IMR-90 (cell line): ENCODE measurements at regions not wholly inside any gene's neighbourhood (a gene's known extent, or its start where the extent isn't known, plus 50 kb on each side); places are given as distances from the start of the nearest gene placed in this dataset.

Experiments
- ATAC-seq: fragments of 200-7000 bp; cut with Tn5 transposase; 2 replicates; pipeline ENCODE4 v1.9.1; 2020; ENCODE audit warnings: low read depth, mild to moderate bottlenecking, moderate library complexity
- BruUV-seq: library from RNA; stranded (reverse); fragments of 400-500 nt; replicated peaks from 2 replicates; lab custom pipeline; 2021; lab: Mats Ljungman, UMichigan
- CTCF ChIA-PET: fragments of 300-600 bp; formaldehyde crosslinking; extraction: SDS; loops from one replicate; lab custom pipeline; 2021; ENCODE audit warnings: antibody characterized with exemption; lab: Yijun Ruan, JAX
- POLR2A ChIA-PET: fragments of 300-600 bp; sonication (Branson Sonifier 250); formaldehyde crosslinking; loops from one replicate; lab custom pipeline; 2022; ENCODE audit warnings: antibody characterized with exemption; ENCODE audit not compliant: unreplicated experiment; lab: Charles Lee
- DNase-seq: peaks from one replicate; pipeline ENCODE4 v3.0.0; 2013
- H2AFZ ChIP-seq: replicated peaks from 2 replicates; pipeline ENCODE3; 2013; ENCODE audit warnings: low read length, mild to moderate bottlenecking; ENCODE audit not compliant: poor library complexity
- H2AK5ac ChIP-seq: 2 replicates; pipeline ENCODE4 v1.6.1; 2013; ENCODE audit warnings: low read depth, low read length, inconsistent platforms
- H2AK9ac ChIP-seq: replicated peaks from 2 replicates; pipeline ENCODE3; 2013; ENCODE audit warnings: mild to moderate bottlenecking, low read depth, low read length, moderate library complexity; ENCODE audit not compliant: poor library complexity
- H2BK120ac ChIP-seq: 2 replicates; pipeline ENCODE4 v1.6.1; 2013; ENCODE audit warnings: low read depth, low read length, inconsistent platforms
- H2BK15ac ChIP-seq: 3 replicates; pipeline ENCODE4 v1.6.1; 2013; ENCODE audit warnings: low read depth, low read length, inconsistent platforms
- H2BK20ac ChIP-seq: 2 replicates; pipeline ENCODE4 v1.6.1; 2013; ENCODE audit warnings: low read depth, mild to moderate bottlenecking, inconsistent platforms, low read length, moderate library complexity
- H2BK5ac ChIP-seq: 2 replicates; pipeline ENCODE4 v1.6.1; 2013; ENCODE audit warnings: mild to moderate bottlenecking, low read depth, low read length, inconsistent platforms; ENCODE audit not compliant: poor library complexity, severe bottlenecking
- H3K14ac ChIP-seq: replicated peaks from 2 replicates; pipeline ENCODE4 v1.6.1; 2013; ENCODE audit warnings: low read depth, low read length, inconsistent platforms
- H3K18ac ChIP-seq: 2 replicates; pipeline ENCODE4 v1.6.1; 2013; ENCODE audit warnings: low read depth, low read length, control low read depth
- H3K23ac ChIP-seq: 2 replicates; pipeline ENCODE4 v1.6.1; 2013; ENCODE audit warnings: low read depth, low read length, inconsistent platforms
- H3K27ac ChIP-seq: 2 replicates; pipeline ENCODE4 v1.5.1; 2013; ENCODE audit warnings: mild to moderate bottlenecking, control low read depth, low read length; ENCODE audit not compliant: insufficient read depth
- H3K27me3 ChIP-seq: 2 replicates; pipeline ENCODE4 v1.6.1; 2013; ENCODE audit warnings: low read length; ENCODE audit not compliant: control insufficient read depth, insufficient read depth
- H3K36me3 ChIP-seq: 2 replicates; pipeline ENCODE4 v1.6.1; 2013; ENCODE audit warnings: low read length, mixed read lengths; ENCODE audit not compliant: control insufficient read depth, insufficient read depth
- H3K4ac ChIP-seq: 2 replicates; pipeline ENCODE4 v1.6.1; 2013; ENCODE audit warnings: low read depth, low read length, inconsistent platforms
- H3K4me1 ChIP-seq: 2 replicates; pipeline ENCODE4 v1.6.1; 2013; ENCODE audit warnings: low read length, mixed read lengths; ENCODE audit not compliant: control insufficient read depth, insufficient read depth
- H3K4me2 ChIP-seq: 2 replicates; pipeline ENCODE4 v1.6.1; 2013; ENCODE audit warnings: low read depth, mild to moderate bottlenecking, control low read depth, low read length, moderate library complexity
- H3K4me3 ChIP-seq: 2 replicates; pipeline ENCODE4 v1.5.1; 2013; ENCODE audit warnings: low read depth, mild to moderate bottlenecking, control low read depth, low read length, moderate library complexity; ENCODE audit not compliant: insufficient read depth
- H3K56ac ChIP-seq: 2 replicates; pipeline ENCODE4 v1.6.1; 2013; ENCODE audit warnings: low read length, inconsistent platforms; ENCODE audit not compliant: insufficient read depth; ENCODE audit errors: extremely low read depth
- H3K79me1 ChIP-seq, 2 experiments: 2 replicates each; pipeline ENCODE4 v1.6.1; 2013; ENCODE audit warnings: low read length in 2 of 2, inconsistent platforms in 1 of 2, low read depth in 1 of 2
- H3K9ac ChIP-seq: 2 replicates; pipeline ENCODE4 v1.6.1; 2013; ENCODE audit warnings: low read depth, low read length, control low read depth
- H3K9me1 ChIP-seq: 2 replicates; pipeline ENCODE4 v1.6.1; 2013; ENCODE audit warnings: low read length, inconsistent platforms; ENCODE audit not compliant: insufficient read depth
- H3K9me3 ChIP-seq: 2 replicates; pipeline ENCODE4 v1.6.1; 2013; ENCODE audit warnings: low read length; ENCODE audit not compliant: control insufficient read depth, insufficient read depth
- H4K20me1 ChIP-seq: 2 replicates; pipeline ENCODE4 v1.6.1; 2013; ENCODE audit warnings: low read length, inconsistent platforms; ENCODE audit not compliant: insufficient read depth
- H4K5ac ChIP-seq: 2 replicates; pipeline ENCODE4 v1.6.1; 2013; ENCODE audit warnings: mild to moderate bottlenecking, low read depth, low read length, control low read depth
- H4K8ac ChIP-seq, 2 experiments: 2 replicates each; pipeline ENCODE4 v1.6.1; 2013; ENCODE audit warnings: low read depth in 2 of 2, low read length in 2 of 2, control low read depth in 1 of 2, inconsistent platforms in 1 of 2
- H4K91ac ChIP-seq: 2 replicates; pipeline ENCODE4 v1.6.1; 2013; ENCODE audit warnings: low read depth, low read length, inconsistent platforms; ENCODE audit not compliant: insufficient read depth
- BHLHE40 ChIP-seq: fragments of 150-350 bp; IDR thresholded peaks from 2 replicates; pipeline ENCODE4 v1.6.1; 2016; ENCODE audit warnings: mild to moderate bottlenecking, low read depth, low read length
- CEBPB ChIP-seq: IDR thresholded peaks from 2 replicates; pipeline ENCODE4 v1.6.1; 2012; ENCODE audit warnings: low read depth, low read length, improper control_type of control experiment
- CHD1 ChIP-seq: IDR thresholded peaks from 2 replicates; pipeline ENCODE4 v1.6.1; 2012; ENCODE audit warnings: low read depth, low read length, improper control_type of control experiment
- FOS ChIP-seq: fragments of 150-350 bp; IDR thresholded peaks from 2 replicates; pipeline ENCODE4 v1.6.1; 2016; ENCODE audit warnings: low read depth, low read length
- MAFK ChIP-seq: IDR thresholded peaks from 2 replicates; pipeline ENCODE4 v1.6.1; 2012; ENCODE audit warnings: low read depth, low read length, improper control_type of control experiment
- MAZ ChIP-seq: IDR thresholded peaks from 2 replicates; pipeline ENCODE4 v1.6.1; 2012; ENCODE audit warnings: low read depth, mild to moderate bottlenecking, low read length, improper control_type of control experiment, moderate library complexity, borderline replicate concordance
- MXI1 ChIP-seq: IDR thresholded peaks from 2 replicates; pipeline ENCODE4 v1.6.1; 2012; ENCODE audit warnings: low read depth, mild to moderate bottlenecking, low read length, moderate library complexity, borderline replicate concordance
- NFE2L2 ChIP-seq: fragments of 150-350 bp; IDR thresholded peaks from 2 replicates; pipeline ENCODE4 v1.6.1; 2016; ENCODE audit warnings: low read depth, mild to moderate bottlenecking, low read length
- POLR2A ChIP-seq: IDR thresholded peaks from 2 replicates; pipeline ENCODE4 v1.6.1; 2012; ENCODE audit warnings: mild to moderate bottlenecking, low read depth, low read length
- RAD21 ChIP-seq: IDR thresholded peaks from 2 replicates; pipeline ENCODE4 v1.6.1; 2012; ENCODE audit warnings: low read length, improper control_type of control experiment
- RCOR1 ChIP-seq: IDR thresholded peaks from 2 replicates; pipeline ENCODE4 v1.6.1; 2012; ENCODE audit warnings: mild to moderate bottlenecking, low read length, improper control_type of control experiment; ENCODE audit not compliant: insufficient replicate concordance
- RFX5 ChIP-seq: IDR thresholded peaks from 2 replicates; pipeline ENCODE4 v1.8.0; 2012; ENCODE audit warnings: low read depth, mild to moderate bottlenecking, low read length, moderate library complexity
- SMC3 ChIP-seq: fragments of 150-350 bp; IDR thresholded peaks from 2 replicates; pipeline ENCODE4 v1.6.1; 2016; ENCODE audit warnings: low read depth, mild to moderate bottlenecking, antibody characterized with exemption, low read length, moderate library complexity
- WGBS, 2 experiments: methylation state at CpG; one replicate each; pipeline versions ENCODE4 v1.1.5 to v1.1.7; 2013; ENCODE audit warnings: missing lambda C conversion rate in 2 of 2; ENCODE audit not compliant: insufficient read length in 1 of 2; ENCODE audit errors: extremely low coverage in 2 of 2; 5-methylcytosine and 5-hydroxymethylcytosine counted together
- dilution Hi-C: fragments of 300-500 bp; cut with HindIII; formaldehyde crosslinking; loops from one replicate; pipeline ENCODE4 v1.14.3; 2018; ENCODE audit warnings: low sequenced_read_pairs; ENCODE audit not compliant: unreplicated experiment
- in situ Hi-C: fragments of 300-500 bp; cut with MboI; formaldehyde crosslinking; loops from 3 replicates; pipeline ENCODE4 v1.14.3; 2019; ENCODE audit warnings: low sequenced_read_pairs, inconsistent platforms, mixed read lengths
- intact Hi-C: fragments of 100-400 bp; cut with micrococcal nuclease; formaldehyde crosslinking; loops from 2 replicates; pipeline ENCODE4 v1.10.0; 2022
- TF ChIP-seq, protein P1 (sequence below): fragments of 150-350 bp; IDR thresholded peaks from 2 replicates; pipeline ENCODE4 v1.6.1; 2016; ENCODE audit warnings: low read depth, mild to moderate bottlenecking, low read length, moderate library complexity, borderline replicate concordance
- TF ChIP-seq, protein P2 (sequence below): conservative IDR thresholded peaks from 2 replicates; pipeline ENCODE4 v1.5.1; 2012; ENCODE audit warnings: mild to moderate bottlenecking, low read depth, low read length, improper control_type of control experiment
- TF ChIP-seq, protein P3 (sequence below): fragments of 150-350 bp; IDR thresholded peaks from 2 replicates; pipeline ENCODE4 v1.6.1; 2017; ENCODE audit warnings: mild to moderate bottlenecking, antibody characterized with exemption, low read length, low read depth

- Histone ChIP-seq H4K91ac (no peak overlapping the region), H3K56ac (no peak overlapping the region), H4K8ac (no peak overlapping the region), H2BK5ac (no peak overlapping the region), H2BK20ac (no peak overlapping the region), H3K4me2 (no peak overlapping the region), H2AK5ac (no peak overlapping the region), H3K9me3 (no peaks in the 10 kb centered on the region; the same call in 1 of the 2 replicates), H4K5ac (no peak overlapping the region), H2BK120ac (no peak overlapping the region), H3K79me1 (no peaks in the 10 kb centered on the region), H3K27ac (no peak overlapping the region), H3K9ac (no peak overlapping the region), H3K27me3 (peaks cover 17% of the 10 kb centered on the region), H3K9me1 (0 out of 2 replicates have a peak, but pooled peaks cover 2% of the 10 kb centered on the region), H3K4ac (no peak overlapping the region), H2AFZ (no peak overlapping the region), H3K4me1 (0 out of 2 replicates have a peak, but pooled peaks cover 2% of the 10 kb centered on the region), H3K18ac (no peak overlapping the region), H3K14ac (no peak overlapping the region), H3K23ac (no peak overlapping the region), H4K20me1 (no peaks in the 10 kb centered on the region), H3K4me3 (no peak overlapping the region), H2AK9ac (no peak overlapping the region), H3K36me3 (no peaks in the 10 kb centered on the region), H2BK15ac (no peak overlapping the region)
- no TSS peak for BruUV-seq
- POLR2A ChIA-PET, result no interaction called here
- DNase-seq (no peak), ATAC-seq (no peak)
- intact Hi-C loops (no loop called here), in situ Hi-C loops (no loop called here), dilution Hi-C loops (no loop called here)
- no CpG with 5 or more reads among the region's 2 CpGs for WGBS, 2 experiments
- CTCF ChIA-PET, result interaction anchor here (0.7 kb wide), 1 partner anchor 10 kb away, joined by 3 read pairs; no protein-coding TSS in a partner anchor
- TF ChIP-seq MAZ (no peak), NFE2L2 (no peak), BHLHE40 (no peak), RAD21 (no peak), RFX5 (no peak), MXI1 (no peak), MAFK (no peak), CEBPB (no peak), SMC3 (no peak), POLR2A (no peak), RCOR1 (no peak), FOS (no peak), CHD1 (no peak)
- TF ChIP-seq, protein P1, sequence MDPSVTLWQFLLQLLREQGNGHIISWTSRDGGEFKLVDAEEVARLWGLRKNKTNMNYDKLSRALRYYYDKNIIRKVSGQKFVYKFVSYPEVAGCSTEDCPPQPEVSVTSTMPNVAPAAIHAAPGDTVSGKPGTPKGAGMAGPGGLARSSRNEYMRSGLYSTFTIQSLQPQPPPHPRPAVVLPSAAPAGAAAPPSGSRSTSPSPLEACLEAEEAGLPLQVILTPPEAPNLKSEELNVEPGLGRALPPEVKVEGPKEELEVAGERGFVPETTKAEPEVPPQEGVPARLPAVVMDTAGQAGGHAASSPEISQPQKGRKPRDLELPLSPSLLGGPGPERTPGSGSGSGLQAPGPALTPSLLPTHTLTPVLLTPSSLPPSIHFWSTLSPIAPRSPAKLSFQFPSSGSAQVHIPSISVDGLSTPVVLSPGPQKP, result no peak
- TF ChIP-seq, protein P2, sequence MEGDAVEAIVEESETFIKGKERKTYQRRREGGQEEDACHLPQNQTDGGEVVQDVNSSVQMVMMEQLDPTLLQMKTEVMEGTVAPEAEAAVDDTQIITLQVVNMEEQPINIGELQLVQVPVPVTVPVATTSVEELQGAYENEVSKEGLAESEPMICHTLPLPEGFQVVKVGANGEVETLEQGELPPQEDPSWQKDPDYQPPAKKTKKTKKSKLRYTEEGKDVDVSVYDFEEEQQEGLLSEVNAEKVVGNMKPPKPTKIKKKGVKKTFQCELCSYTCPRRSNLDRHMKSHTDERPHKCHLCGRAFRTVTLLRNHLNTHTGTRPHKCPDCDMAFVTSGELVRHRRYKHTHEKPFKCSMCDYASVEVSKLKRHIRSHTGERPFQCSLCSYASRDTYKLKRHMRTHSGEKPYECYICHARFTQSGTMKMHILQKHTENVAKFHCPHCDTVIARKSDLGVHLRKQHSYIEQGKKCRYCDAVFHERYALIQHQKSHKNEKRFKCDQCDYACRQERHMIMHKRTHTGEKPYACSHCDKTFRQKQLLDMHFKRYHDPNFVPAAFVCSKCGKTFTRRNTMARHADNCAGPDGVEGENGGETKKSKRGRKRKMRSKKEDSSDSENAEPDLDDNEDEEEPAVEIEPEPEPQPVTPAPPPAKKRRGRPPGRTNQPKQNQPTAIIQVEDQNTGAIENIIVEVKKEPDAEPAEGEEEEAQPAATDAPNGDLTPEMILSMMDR, result no peak
- TF ChIP-seq, protein P3, sequence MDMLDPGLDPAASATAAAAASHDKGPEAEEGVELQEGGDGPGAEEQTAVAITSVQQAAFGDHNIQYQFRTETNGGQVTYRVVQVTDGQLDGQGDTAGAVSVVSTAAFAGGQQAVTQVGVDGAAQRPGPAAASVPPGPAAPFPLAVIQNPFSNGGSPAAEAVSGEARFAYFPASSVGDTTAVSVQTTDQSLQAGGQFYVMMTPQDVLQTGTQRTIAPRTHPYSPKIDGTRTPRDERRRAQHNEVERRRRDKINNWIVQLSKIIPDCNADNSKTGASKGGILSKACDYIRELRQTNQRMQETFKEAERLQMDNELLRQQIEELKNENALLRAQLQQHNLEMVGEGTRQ, result no peak
Measured at GRCh38 chr1:55958498-55958897, 620.9 kb downstream of the PLPP3 start.
